ENCODE measurements at regions not wholly inside any gene's neighbourhood (a gene's known extent, or its start where the extent isn't known, plus 50 kb on each side); places are given as distances from the start of the nearest gene placed in this dataset.

DNA sequence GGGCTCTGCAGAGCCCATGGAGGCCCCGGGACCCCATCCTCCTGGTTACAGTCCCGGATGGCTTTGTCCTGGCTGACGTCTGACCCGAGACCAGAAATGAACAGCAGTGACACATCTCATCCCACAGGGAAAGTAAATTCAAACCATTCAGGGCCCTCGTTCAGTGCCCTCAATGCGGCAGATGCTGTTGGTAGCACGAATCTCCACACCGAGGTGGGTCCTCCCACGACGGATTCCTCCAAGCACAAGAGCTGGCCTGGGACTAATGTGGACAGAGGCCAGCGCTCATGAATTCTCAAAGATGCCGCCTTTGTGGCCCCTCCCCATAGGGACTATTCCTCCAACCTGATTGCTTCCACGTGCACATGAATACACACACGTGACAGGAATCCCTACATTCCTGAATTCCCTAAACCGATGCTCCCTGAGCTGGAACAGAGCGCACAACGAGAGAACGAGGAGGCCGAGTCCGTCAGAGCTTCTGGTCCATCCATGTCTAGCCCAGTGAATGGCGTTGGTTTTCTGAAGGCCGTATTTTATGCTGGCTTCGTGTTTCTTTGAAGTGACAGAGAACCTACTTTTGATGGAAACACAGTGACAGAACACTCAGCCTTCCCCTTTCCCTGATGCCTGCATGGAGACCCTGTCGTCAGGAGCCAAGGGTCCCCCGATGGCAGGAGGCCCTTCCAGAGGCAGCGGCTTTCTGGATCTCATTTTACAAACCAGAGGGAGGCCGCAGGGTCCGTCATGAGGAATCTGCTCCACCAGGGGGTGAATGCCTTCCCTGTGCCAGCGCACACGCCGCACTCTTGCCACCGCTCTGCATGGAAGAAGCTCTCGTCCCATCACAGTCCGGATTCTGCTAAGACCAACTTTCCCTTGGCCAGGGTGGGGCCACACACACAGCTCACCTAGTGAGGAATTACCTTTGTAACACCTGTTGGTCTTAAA, 64.3 kb upstream of the SNTG2 start:
- TF ChIP-seq, protein P1, sequence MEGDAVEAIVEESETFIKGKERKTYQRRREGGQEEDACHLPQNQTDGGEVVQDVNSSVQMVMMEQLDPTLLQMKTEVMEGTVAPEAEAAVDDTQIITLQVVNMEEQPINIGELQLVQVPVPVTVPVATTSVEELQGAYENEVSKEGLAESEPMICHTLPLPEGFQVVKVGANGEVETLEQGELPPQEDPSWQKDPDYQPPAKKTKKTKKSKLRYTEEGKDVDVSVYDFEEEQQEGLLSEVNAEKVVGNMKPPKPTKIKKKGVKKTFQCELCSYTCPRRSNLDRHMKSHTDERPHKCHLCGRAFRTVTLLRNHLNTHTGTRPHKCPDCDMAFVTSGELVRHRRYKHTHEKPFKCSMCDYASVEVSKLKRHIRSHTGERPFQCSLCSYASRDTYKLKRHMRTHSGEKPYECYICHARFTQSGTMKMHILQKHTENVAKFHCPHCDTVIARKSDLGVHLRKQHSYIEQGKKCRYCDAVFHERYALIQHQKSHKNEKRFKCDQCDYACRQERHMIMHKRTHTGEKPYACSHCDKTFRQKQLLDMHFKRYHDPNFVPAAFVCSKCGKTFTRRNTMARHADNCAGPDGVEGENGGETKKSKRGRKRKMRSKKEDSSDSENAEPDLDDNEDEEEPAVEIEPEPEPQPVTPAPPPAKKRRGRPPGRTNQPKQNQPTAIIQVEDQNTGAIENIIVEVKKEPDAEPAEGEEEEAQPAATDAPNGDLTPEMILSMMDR (IDR thresholded peaks at IDR 0.05): no peak
- TF ChIP-seq POLR2AphosphoS5 (IDR thresholded peaks at IDR 0.05; ENCODE audit: low read depth, low read length): no peak
- TF ChIP-seq, protein P2, sequence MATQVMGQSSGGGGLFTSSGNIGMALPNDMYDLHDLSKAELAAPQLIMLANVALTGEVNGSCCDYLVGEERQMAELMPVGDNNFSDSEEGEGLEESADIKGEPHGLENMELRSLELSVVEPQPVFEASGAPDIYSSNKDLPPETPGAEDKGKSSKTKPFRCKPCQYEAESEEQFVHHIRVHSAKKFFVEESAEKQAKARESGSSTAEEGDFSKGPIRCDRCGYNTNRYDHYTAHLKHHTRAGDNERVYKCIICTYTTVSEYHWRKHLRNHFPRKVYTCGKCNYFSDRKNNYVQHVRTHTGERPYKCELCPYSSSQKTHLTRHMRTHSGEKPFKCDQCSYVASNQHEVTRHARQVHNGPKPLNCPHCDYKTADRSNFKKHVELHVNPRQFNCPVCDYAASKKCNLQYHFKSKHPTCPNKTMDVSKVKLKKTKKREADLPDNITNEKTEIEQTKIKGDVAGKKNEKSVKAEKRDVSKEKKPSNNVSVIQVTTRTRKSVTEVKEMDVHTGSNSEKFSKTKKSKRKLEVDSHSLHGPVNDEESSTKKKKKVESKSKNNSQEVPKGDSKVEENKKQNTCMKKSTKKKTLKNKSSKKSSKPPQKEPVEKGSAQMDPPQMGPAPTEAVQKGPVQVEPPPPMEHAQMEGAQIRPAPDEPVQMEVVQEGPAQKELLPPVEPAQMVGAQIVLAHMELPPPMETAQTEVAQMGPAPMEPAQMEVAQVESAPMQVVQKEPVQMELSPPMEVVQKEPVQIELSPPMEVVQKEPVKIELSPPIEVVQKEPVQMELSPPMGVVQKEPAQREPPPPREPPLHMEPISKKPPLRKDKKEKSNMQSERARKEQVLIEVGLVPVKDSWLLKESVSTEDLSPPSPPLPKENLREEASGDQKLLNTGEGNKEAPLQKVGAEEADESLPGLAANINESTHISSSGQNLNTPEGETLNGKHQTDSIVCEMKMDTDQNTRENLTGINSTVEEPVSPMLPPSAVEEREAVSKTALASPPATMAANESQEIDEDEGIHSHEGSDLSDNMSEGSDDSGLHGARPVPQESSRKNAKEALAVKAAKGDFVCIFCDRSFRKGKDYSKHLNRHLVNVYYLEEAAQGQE (IDR thresholded peaks at IDR 0.05; ENCODE audit: insufficient read depth in 1 of 2, low read depth in 2 of 2, low read length in 1 of 2): no peak
- no peak for TF ChIP-seq SIN3A (IDR thresholded peaks at IDR 0.05; ENCODE audit: borderline replicate concordance, insufficient read depth, low read depth, low read length)
